RWPE1 (cell line): ENCODE measurements at regions not wholly inside any gene's neighbourhood (a gene's known extent, or its start where the extent isn't known, plus 50 kb on each side); places are given as distances from the start of the nearest gene placed in this dataset.

Source experiments
- CTCF ChIA-PET: fragments of 350-600 bp; sonication (Branson Sonifier 250); formaldehyde crosslinking; extraction: SDS; loops from one replicate; lab custom pipeline; 2021; lab: Yijun Ruan, JAX
- POLR2A ChIA-PET: fragments of 400-600 bp; formaldehyde crosslinking; extraction: SDS; loops from one replicate; lab custom pipeline; 2020; ENCODE audit warnings: antibody characterized with exemption; ENCODE audit not compliant: low non-redundant PET; lab: Yijun Ruan, JAX
- DNase-seq: peaks from one replicate; pipeline ENCODE4 v3.0.0; 2012; ENCODE audit warnings: low spot score
- H3K27ac ChIP-seq: fragments of 450-650 bp; 2 replicates; pipeline ENCODE4 v1.5.1; 2017
- TF ChIP-seq, protein P1 (sequence below): fragments of 450-650 bp; conservative IDR thresholded peaks from 2 replicates; pipeline ENCODE4 v1.5.1; 2017; ENCODE audit warnings: low read depth, mild to moderate bottlenecking

DNA sequence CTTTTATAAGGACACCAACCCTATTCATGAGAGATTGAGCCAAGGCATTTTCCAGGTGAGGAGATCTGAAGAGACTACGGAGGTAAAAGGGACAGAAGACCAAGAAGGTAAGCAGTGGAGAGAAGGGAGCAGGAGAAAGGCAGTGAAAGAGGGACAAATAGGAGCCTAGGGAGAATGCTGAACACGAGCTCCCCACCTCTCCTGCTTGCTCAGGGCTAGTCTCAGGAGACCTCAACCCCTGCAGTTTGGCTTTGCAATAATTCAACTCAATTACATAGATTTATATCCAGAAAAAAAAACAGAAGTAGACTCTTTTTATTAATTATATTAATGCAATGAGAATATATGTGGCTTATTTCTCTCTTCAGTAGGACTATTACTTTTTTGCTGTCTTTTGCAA, 91.0 kb upstream of the DDX18 start:
- POLR2A ChIA-PET = no interaction called here
- TF ChIP-seq, protein P1, sequence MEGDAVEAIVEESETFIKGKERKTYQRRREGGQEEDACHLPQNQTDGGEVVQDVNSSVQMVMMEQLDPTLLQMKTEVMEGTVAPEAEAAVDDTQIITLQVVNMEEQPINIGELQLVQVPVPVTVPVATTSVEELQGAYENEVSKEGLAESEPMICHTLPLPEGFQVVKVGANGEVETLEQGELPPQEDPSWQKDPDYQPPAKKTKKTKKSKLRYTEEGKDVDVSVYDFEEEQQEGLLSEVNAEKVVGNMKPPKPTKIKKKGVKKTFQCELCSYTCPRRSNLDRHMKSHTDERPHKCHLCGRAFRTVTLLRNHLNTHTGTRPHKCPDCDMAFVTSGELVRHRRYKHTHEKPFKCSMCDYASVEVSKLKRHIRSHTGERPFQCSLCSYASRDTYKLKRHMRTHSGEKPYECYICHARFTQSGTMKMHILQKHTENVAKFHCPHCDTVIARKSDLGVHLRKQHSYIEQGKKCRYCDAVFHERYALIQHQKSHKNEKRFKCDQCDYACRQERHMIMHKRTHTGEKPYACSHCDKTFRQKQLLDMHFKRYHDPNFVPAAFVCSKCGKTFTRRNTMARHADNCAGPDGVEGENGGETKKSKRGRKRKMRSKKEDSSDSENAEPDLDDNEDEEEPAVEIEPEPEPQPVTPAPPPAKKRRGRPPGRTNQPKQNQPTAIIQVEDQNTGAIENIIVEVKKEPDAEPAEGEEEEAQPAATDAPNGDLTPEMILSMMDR = no peak
- CTCF ChIA-PET = interaction anchor here (0.6 kb wide), 1 partner anchor 974 kb away, joined by 5 read pairs; no protein-coding TSS in a partner anchor
- DNase-seq = no peak
- H3K27ac ChIP-seq = no peak overlapping the region

DNA sequence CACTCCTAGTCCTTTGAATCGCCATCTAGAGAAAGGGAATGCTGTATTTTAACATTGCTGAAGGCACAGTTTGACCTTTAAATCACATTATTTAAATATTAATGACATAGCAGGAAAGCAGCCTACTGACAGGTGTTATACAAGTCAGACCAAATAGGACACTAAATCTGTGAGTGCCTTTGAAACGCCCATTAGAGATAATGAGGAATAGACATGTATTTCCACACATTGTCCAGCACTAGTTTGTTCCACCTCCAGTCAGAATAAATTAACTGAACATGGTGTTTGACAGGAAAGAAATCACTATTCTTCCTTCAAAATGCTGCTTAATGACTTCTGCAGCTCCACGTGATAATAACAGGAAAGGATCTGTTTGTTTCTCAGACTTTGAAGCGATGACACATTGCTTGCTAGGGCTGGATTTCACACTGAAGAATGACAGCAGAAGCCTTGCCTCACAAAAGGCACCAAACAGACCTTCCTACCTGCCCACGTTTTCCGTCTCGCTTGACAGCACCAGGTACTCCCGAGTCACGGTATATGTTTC, 90.5 kb upstream of the DDX18 start:
- no peak overlapping the region for H3K27ac ChIP-seq
- DNase-seq = no peak
- TF ChIP-seq, protein P1 = no peak
- CTCF ChIA-PET = no interaction called here
- POLR2A ChIA-PET = no interaction called here

DNA sequence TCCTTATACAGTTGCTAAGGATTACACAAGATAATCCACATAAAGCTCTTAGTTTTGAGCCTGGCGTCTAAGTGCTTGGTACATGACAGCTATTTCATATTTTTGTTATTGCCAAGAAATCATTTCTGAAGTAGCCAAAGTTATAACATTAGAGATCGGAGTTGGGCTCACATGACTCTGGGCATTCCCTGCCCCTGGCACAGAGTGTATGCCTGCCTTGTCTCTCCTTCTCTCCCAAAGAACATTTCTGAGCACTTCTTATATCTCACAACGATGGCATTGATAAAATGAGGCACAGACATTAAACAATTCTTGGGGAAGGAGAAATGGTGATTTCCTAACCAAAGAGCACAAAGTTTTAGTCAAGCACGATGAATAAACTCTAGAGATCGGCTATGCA, 87.7 kb upstream of the DDX18 start:
- ChIA-PET POLR2A (no interaction called here), CTCF (no interaction called here)
- H3K27ac ChIP-seq = no peak overlapping the region
- TF ChIP-seq, protein P1 = no peak
- no peak for DNase-seq

DNA sequence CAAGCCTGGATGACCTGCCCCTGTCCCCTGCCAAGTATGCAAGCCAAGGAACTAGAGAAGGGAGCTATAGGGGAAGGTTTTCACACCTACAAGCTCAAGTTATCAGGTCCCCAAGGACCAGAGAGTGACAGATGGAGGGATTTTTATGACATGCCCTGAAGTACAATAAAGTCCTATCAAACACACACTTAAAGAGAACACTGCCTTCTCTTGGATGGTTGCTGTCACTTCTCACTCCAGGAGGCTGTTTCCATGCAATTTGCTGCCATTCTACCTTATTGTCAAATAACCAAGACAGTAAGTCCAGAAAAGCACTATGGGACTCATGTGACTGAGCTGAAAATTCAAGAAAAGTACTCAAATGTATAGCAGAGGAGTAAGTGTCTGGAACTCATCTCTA, 76.6 kb upstream of the DDX18 start:
- ChIA-PET CTCF (no interaction called here), POLR2A (no interaction called here)
- TF ChIP-seq, protein P1 = no peak
- no peak overlapping the region for H3K27ac ChIP-seq
- no peak for DNase-seq

DNA sequence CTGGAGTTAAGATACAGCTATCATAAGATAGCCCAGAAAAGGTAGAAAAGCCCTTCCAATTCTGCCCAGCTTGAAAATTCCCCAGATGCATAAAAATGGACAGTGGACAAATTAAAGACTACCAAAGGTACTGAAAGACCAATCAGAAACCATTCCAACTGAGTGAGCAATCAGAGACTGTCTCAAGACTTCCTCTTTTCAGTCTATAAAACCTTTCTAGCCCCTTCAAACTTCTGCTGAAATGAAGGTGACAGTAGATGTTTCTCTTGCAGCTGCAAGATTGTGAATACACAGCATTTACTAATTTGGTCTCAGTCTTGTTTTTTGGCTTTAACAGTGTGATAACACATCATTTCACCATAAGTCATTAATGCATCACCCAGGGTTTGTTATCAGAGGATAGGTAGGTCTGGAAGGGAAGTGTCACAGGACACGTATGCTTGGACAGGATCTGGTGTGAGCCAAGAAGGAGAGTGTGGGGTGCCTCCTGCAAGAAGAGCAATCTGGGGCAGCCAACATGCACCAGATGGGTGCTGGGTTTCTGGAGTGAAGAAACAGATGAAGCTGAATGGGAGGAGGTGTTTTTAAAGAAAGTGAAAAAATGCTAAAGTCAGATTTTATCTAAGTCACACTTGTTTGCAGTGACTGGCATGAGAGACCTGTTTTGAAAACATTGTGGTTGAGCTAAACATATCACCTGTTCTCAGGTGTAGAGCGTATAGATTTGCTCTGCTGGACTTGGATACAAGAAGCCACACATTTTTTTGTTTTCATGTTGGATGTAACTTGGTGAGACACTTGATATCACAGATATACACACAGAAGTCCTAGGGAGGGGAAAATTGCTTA, 75.3 kb upstream of the DDX18 start:
- TF ChIP-seq, protein P1 = no peak
- ChIA-PET CTCF (interaction anchor here (0.5 kb wide), 1 partner anchor 549 kb away, joined by 4 read pairs; no protein-coding TSS in a partner anchor), POLR2A (no interaction called here)
- H3K27ac ChIP-seq = no peak overlapping the region
- DNase-seq = no peak

DNA sequence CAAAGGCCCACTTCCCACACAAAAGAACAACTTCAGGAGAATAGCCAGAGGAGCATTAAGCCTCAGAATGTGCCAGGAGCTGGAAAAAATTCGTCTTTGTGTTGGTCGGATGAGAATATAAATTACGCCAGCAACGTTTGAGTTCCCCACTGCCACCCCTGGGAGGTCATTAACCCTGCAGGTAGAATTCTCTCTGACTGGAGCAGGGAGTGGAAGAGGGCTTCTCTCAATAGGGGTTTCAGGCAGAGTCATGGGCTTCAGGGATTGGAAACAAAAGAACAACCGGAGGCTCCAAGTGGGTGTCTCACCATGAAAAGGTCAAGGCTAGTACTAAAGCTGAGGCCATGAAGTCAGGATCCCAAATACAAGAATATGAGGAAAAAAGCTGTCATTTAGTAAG, 69.0 kb upstream of the DDX18 start:
- POLR2A ChIA-PET = no interaction called here

More for the DNA sequence above, 69.0 kb upstream of the DDX18 start:
- H3K27ac ChIP-seq = no peak overlapping the region
- DNase-seq = no peak
- CTCF ChIA-PET = no interaction called here
- TF ChIP-seq, protein P1 = no peak
